Brain microvascular endothelial cell (primary cell): ENCODE measurements at regions not wholly inside any gene's neighbourhood (a gene's known extent, or its start where the extent isn't known, plus 50 kb on each side); places are given as distances from the start of the nearest gene placed in this dataset.

Experiments used
- DNase-seq: peaks from one replicate; pipeline ENCODE4 v3.0.0-alpha.2; 2020
- H3K27ac ChIP-seq: fragments of 250-450 bp; sonication (Bioruptor Pico); 2 replicates; pipeline ENCODE4 v1.5.1; 2020; ENCODE audit warnings: mild to moderate bottlenecking, moderate library complexity
- H3K27me3 ChIP-seq: fragments of 250-450 bp; sonication (Bioruptor Pico); replicated peaks from 2 replicates; pipeline ENCODE4 v1.5.1; 2020; ENCODE audit warnings: mild to moderate bottlenecking
- H3K36me3 ChIP-seq: fragments of 250-450 bp; sonication (Bioruptor Pico); replicated peaks from 2 replicates; pipeline ENCODE4 v1.5.1; 2020; ENCODE audit warnings: mild to moderate bottlenecking
- H3K4me3 ChIP-seq: 2 replicates; pipeline ENCODE4 v1.5.1; 2011; ENCODE audit warnings: low read depth, mild to moderate bottlenecking, control low read depth, low read length, moderate library complexity
- in situ Hi-C: cut with HindIII; loops from 2 replicates; pipeline ENCODE4 v1.10.0; 2017; ENCODE audit warnings: low sequenced_read_pairs, low pct_ligation_motif_present
- TF ChIP-seq, protein P1 (sequence below): IDR thresholded peaks from 2 replicates; pipeline ENCODE4 v1.5.1; 2011; ENCODE audit warnings: low read depth, mild to moderate bottlenecking, moderate library complexity, low read length, control low read depth, inconsistent platforms; ENCODE audit errors: missing control alignments

DNA sequence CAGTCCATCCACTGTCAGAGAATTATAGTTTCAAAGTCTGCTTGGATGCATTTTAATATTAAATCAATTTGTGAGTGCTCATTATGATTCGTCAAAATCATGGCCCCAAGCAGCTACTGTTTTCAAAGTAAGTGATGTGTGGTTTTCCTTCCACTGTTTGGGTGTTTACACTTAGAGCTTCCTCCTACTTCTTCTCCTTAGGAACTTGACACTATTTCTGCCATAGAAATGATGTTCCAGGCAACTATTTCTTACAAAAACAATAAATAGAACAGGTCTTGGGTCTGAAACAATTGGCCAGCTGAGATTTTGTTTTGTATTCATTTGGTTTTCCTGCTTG lies 132.8 kb upstream of the RAI14 start:
- TF ChIP-seq, protein P1, sequence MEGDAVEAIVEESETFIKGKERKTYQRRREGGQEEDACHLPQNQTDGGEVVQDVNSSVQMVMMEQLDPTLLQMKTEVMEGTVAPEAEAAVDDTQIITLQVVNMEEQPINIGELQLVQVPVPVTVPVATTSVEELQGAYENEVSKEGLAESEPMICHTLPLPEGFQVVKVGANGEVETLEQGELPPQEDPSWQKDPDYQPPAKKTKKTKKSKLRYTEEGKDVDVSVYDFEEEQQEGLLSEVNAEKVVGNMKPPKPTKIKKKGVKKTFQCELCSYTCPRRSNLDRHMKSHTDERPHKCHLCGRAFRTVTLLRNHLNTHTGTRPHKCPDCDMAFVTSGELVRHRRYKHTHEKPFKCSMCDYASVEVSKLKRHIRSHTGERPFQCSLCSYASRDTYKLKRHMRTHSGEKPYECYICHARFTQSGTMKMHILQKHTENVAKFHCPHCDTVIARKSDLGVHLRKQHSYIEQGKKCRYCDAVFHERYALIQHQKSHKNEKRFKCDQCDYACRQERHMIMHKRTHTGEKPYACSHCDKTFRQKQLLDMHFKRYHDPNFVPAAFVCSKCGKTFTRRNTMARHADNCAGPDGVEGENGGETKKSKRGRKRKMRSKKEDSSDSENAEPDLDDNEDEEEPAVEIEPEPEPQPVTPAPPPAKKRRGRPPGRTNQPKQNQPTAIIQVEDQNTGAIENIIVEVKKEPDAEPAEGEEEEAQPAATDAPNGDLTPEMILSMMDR = no peak
- no peak for DNase-seq
- in situ Hi-C loops = no loop called here
- peak overlapping the region; percentile 83 for H3K27ac ChIP-seq
- H3K36me3 ChIP-seq = no peaks in the 10 kb centered on the region
- H3K27me3 ChIP-seq = no peaks in the 10 kb centered on the region
- no peak overlapping the region for H3K4me3 ChIP-seq

DNA sequence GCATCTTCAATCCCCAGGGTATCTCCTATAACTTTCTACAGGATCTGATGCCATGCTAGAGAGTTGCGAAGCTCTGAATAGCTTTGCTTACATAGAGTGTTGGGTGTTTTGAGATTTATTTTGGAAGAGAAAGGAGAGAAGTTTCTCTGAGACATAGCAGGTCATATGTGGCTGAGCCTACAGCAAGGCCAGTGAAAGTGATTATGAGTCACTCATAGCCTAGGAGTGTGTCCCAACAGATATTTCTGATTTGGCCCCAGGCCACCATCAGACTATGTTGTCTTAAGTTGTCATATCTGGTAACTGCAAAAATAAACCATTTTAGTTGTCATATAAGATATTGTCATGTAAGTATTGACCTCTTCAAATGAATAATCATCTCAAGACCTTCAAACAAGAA lies 132.0 kb upstream of the RAI14 start:
- Histone ChIP-seq H3K27ac (peak overlapping the region; percentile 83), H3K4me3 (no peak overlapping the region), H3K36me3 (no peaks in the 10 kb centered on the region), H3K27me3 (no peaks in the 10 kb centered on the region)
- in situ Hi-C loops = no loop called here
- DNase-seq = peak; percentile 85
- TF ChIP-seq, protein P1 = no peak

DNA sequence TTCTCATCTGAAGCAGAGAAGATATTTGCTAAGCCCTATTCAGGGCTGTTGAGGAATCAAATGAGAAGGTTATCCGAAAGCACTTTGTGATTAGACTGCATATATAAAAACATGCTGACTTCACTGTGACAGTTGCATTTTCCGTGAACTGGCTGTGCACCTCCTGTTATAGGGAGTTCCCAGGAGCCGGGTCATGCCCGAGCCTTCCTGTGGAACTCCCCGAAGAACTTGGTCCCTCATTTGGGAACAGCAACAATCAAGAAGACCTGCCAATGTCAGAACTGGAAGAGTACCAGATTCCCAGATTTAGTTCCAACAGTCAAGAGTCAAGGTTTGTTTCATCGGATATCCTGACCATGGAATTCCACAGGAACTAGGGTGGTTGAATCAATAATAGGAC lies 130.4 kb upstream of the RAI14 start:
- Histone ChIP-seq H3K27me3 (no peaks in the 10 kb centered on the region), H3K4me3 (no peak overlapping the region), H3K36me3 (no peaks in the 10 kb centered on the region), H3K27ac (no peak overlapping the region)
- TF ChIP-seq, protein P1 = no peak
- DNase-seq = no peak
- in situ Hi-C loops = no loop called here

DNA sequence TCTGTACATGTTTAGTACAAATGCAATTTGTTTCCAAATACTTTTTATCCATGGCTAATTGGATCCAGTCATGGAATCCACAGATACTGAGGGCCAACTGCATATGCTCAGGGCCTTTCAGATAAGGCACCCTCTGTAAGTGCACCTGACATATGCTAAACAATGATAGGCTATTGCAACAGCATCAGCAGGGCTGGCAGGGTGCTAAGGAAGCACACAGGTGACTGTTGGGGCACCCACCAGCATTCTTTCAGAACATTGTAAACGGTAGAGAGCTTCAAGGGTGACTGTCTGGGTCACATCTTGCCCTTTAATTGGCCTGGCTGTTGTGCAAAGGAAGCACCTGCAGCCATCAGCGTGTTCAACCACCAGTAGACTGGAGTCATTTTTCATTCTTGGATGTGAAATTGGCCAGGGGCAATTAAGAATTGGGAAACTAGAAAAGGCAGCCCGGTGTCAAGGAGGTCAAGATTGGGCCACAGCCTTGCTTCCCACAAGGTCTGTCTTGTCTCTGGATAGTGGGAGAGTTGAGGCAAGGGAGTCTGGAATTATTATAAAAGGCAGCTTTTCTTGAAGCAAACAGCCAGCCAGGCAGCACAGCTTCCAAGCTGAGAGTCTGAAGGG lies 129.3 kb upstream of the RAI14 start:
- H3K27ac ChIP-seq = no peak overlapping the region
- H3K4me3 ChIP-seq = no peak overlapping the region
- TF ChIP-seq, protein P1 = no peak
- H3K27me3 ChIP-seq = no peaks in the 10 kb centered on the region
- DNase-seq = no peak
- in situ Hi-C loops = no loop called here
- no peaks in the 10 kb centered on the region for H3K36me3 ChIP-seq

DNA sequence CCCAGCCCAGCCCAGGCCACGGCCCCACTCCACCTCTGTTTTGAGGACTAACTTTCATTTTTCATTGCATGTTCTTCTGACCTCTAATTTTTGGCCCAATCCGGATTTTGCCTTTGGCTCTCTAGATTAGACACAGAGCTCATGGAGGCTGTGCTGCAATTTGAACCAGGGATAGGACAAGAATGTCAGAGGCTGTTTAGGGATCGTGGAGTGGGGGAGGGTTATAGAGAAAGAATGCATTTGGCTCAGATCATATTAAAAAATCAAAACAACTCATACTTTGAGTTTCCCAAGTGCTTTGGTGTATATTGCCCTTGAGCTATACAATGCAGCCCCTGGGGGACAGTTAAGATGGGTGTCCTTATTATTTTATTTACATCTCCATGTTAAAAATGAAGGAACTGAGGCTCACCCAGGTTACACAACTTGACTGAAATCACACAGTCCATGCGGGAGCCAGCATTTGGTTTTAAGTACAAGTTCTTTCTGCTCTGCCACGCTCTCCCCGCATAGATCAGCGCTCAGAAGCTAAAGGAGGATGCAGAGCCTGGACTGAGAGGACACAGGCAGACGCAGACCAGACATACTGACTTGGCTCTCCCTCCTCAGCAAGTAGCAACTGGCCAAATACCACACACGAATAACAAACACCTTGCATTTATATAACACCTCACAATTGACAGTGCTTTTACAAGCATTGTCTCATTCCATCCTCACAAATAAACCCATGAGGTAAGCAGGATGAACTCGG lies 126.4 kb upstream of the RAI14 start:
- in situ Hi-C loops = no loop called here
- Histone ChIP-seq H3K27me3 (no peaks in the 10 kb centered on the region), H3K36me3 (no peaks in the 10 kb centered on the region), H3K4me3 (no peak overlapping the region), H3K27ac (peak overlapping the region; percentile 58)
- DNase-seq = no peak
- TF ChIP-seq, protein P1 = no peak

DNA sequence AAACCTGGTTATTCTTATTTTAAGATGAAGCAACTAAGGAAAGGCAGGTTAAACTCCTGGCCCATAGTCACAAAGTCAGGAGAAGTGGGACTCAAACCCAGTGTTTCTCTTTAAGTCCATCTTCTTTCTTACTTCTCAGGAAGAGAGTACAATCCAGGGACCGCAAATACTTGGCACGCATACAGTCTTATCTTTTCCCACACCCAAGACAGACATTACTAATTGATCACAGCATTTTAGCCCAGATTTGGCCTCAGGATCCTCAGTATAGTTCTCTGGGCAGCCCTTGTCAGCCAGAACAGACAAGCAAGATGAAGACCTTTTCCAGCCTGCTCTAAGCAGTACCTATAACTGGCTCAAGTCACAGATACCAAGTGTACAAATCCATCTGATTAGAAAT lies 125.5 kb upstream of the RAI14 start:
- Histone ChIP-seq H3K27ac (peak overlapping the region; percentile 58), H3K36me3 (no peaks in the 10 kb centered on the region), H3K4me3 (no peak overlapping the region), H3K27me3 (no peaks in the 10 kb centered on the region)
- TF ChIP-seq, protein P1 = no peak
- DNase-seq = peak; percentile 89
- in situ Hi-C loops = no loop called here
